ENCODE measurements at regions not wholly inside any gene's neighbourhood (a gene's known extent, or its start where the extent isn't known, plus 50 kb on each side); places are given as distances from the start of the nearest gene placed in this dataset.
A peak's percentile ranks its signal among the peaks of the same experiment; 100 is the strongest.

GRCh38 chr7:153036396-153037063, 277.0 kb downstream of the ACTR3B start:
- H3K27ac ChIP-seq (ENCODE audit: insufficient read depth, low read length), result no peak overlapping the region
- H3K14ac ChIP-seq (replicated peaks; ENCODE audit: low read depth, low read length), result no peak overlapping the region
- no peaks in the 10 kb centered on the region for H3K4me1 ChIP-seq (ENCODE audit: control insufficient read depth, insufficient read depth, low read length)
- H2BK5ac ChIP-seq (ENCODE audit: low read depth, low read length, poor library complexity, severe bottlenecking), result no peak overlapping the region
- no peak overlapping the region for H4K5ac ChIP-seq (ENCODE audit: low read depth, low read length)
- no peak overlapping the region for H2AFZ ChIP-seq (replicated peaks; ENCODE audit: low read length, poor library complexity)
- ChIA-PET CTCF (no interaction called here), POLR2A (ENCODE audit: unreplicated experiment) (no interaction called here)
- in situ Hi-C loops (cut with MboI; ENCODE audit: low sequenced_read_pairs), result no loop called here
- intact Hi-C loops (cut with micrococcal nuclease), result no loop called here
- no peaks in the 10 kb centered on the region for H4K20me1 ChIP-seq (ENCODE audit: insufficient read depth, low read length)
- no peak overlapping the region for H2BK20ac ChIP-seq (ENCODE audit: low read depth, low read length)
- DNase-seq (no peak), ATAC-seq (ENCODE audit: low read depth) (no peak)
- dilution Hi-C loops (cut with HindIII; ENCODE audit: low sequenced_read_pairs, unreplicated experiment), result no loop called here
- H3K36me3 ChIP-seq (ENCODE audit: control insufficient read depth, insufficient read depth, low read length), result no peaks in the 10 kb centered on the region
- H3K56ac ChIP-seq (ENCODE audit: extremely low read depth, insufficient read depth, low read length), result no peak overlapping the region
- WGBS, 2 experiments (ENCODE audit: extremely low coverage in 2 of 2, insufficient read length in 1 of 2), result no CpG with 5 or more reads among the region's 4 CpGs
- H3K9me3 ChIP-seq (ENCODE audit: control insufficient read depth, insufficient read depth, low read length), result peaks cover 20% of the 10 kb centered on the region
- no peak overlapping the region for H4K91ac ChIP-seq (ENCODE audit: insufficient read depth, low read depth, low read length)
- H3K79me1 ChIP-seq (ENCODE audit: low read depth in 1 of 2, low read length in 2 of 2), result no peaks in the 10 kb centered on the region
- H3K27me3 ChIP-seq (ENCODE audit: control insufficient read depth, insufficient read depth, low read length), result no peaks in the 10 kb centered on the region
- H3K9ac ChIP-seq (ENCODE audit: low read depth, low read length), result no peak overlapping the region
- no TSS peak for BruUV-seq (replicated peaks)
- H3K18ac ChIP-seq (ENCODE audit: low read depth, low read length), result no peak overlapping the region
- no peak overlapping the region for H3K23ac ChIP-seq (ENCODE audit: low read depth, low read length)
- no peak overlapping the region for H3K4me3 ChIP-seq (ENCODE audit: insufficient read depth, low read depth, low read length)
- no peak overlapping the region for H3K4ac ChIP-seq (ENCODE audit: low read depth, low read length)
- H4K8ac ChIP-seq (ENCODE audit: low read depth in 2 of 2, low read length in 2 of 2), result no peak overlapping the region
- H2BK15ac ChIP-seq (ENCODE audit: low read depth, low read length), result no peak overlapping the region
- H2AK9ac ChIP-seq (replicated peaks; ENCODE audit: low read depth, low read length, poor library complexity), result no peak overlapping the region
- H2AK5ac ChIP-seq (ENCODE audit: low read depth, low read length), result no peak overlapping the region
- H3K4me2 ChIP-seq (ENCODE audit: low read depth, low read length), result no peak overlapping the region
- no peaks in the 10 kb centered on the region for H3K9me1 ChIP-seq (ENCODE audit: insufficient read depth, low read length)
- H2BK120ac ChIP-seq (ENCODE audit: low read depth, low read length), result no peak overlapping the region
- TF ChIP-seq POLR2A (IDR thresholded peaks at IDR 0.05; ENCODE audit: low read depth, low read length) (no peak), MAFK (IDR thresholded peaks at IDR 0.05; ENCODE audit: low read depth, low read length) (0 out of 2 replicates have a peak, but pooled peaks have one; percentile 1), NFE2L2 (IDR thresholded peaks at IDR 0.05; ENCODE audit: low read depth, low read length) (peak; percentile 71)
